Ascending aorta (tissue), 2 donors: ENCODE measurements at regions not wholly inside any gene's neighbourhood (a gene's known extent, or its start where the extent isn't known, plus 50 kb on each side); places are given as distances from the start of the nearest gene placed in this dataset.

Experiments
- DNase-seq, 2 donors: peaks; one replicate each; pipeline ENCODE4 v3.0.0-alpha.2; 2019; ENCODE audit warnings: low spot score in 2 of 2
- H3K27ac ChIP-seq, 2 donors: fragments of 200-600 bp; sonication (generic); one replicate each; pipeline ENCODE4 v1.5.1; 2016 to 2017; ENCODE audit warnings: mild to moderate bottlenecking in 1 of 2
- H3K27me3 ChIP-seq: fragments of 200-600 bp; sonication (generic); one replicate; pipeline ENCODE4 v1.5.1; 2017
- H3K36me3 ChIP-seq, 2 donors: fragments of 200-600 bp; sonication (generic); one replicate each; pipeline ENCODE4 v1.5.1; 2016
- H3K4me1 ChIP-seq, 2 donors: fragments of 200-600 bp; sonication (generic); one replicate each; pipeline ENCODE4 v1.5.1; 2016 to 2017; ENCODE audit warnings: mild to moderate bottlenecking in 1 of 2
- H3K4me3 ChIP-seq, 2 donors: fragments of 200-600 bp; sonication (generic); one replicate each; pipeline ENCODE4 v1.5.1; 2016 to 2017; ENCODE audit warnings: mild to moderate bottlenecking in 1 of 2
- H3K9me3 ChIP-seq, 2 donors: fragments of 200-600 bp; sonication (generic); one replicate each; pipeline ENCODE4 v1.5.1; 2016
- CTCF ChIP-seq, 3 experiments: fragments of 200-600 bp in 2 of 3; fragments of 450-650 bp in 1 of 3; sonication (generic) in 2 of 3; IDR thresholded peaks; one replicate each; pipeline ENCODE4 v1.5.1; 2016 to 2019; ENCODE audit warnings: antibody characterized with exemption in 3 of 3, mild to moderate bottlenecking in 1 of 3, moderate library complexity in 1 of 3
- intact Hi-C: fragments of 100-400 bp; cut with DNase I; formaldehyde crosslinking; loops from one replicate; pipeline ENCODE4 v1.15.1; 2023

GRCh38 chr4:10354225-10354624 lies 103.0 kb downstream of the ZNF518B start:
- no peak for DNase-seq
- Histone ChIP-seq H3K27ac (no peak overlapping the region), H3K27me3 (no peaks in the 10 kb centered on the region), H3K9me3 (no peaks in the 10 kb centered on the region), H3K4me1 (no peaks in the 10 kb centered on the region), H3K4me3 (no peak overlapping the region), H3K36me3 (no peaks in the 10 kb centered on the region)
- TF ChIP-seq CTCF (IDR thresholded peaks at IDR 0.05), result no peak
- intact Hi-C loops, result no loop called here

DNA sequence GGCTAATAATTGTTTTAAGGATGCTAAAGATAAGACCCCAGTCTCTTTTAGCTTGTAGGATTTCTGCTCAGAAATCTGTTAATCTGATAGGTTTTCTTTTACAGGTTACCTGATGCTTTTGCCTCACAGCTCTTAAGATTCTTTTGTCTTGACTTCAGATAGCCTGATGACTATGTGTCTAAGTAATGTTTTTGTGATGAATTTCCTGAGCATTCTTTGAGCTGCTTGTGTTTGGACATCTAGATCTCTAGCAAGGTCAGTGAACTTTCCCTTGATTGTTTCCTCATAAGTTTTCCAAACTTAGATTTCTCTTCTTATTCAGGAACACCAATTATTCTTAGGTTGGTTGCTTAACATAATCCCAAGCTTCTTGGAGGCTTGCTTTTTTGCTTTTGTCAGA lies 104.1 kb downstream of the ZNF518B start:
- H3K9me3 ChIP-seq, result no peaks in the 10 kb centered on the region
- no peaks in the 10 kb centered on the region for H3K36me3 ChIP-seq
- H3K4me1 ChIP-seq, result no peaks in the 10 kb centered on the region
- no peak for TF ChIP-seq CTCF (IDR thresholded peaks at IDR 0.05)
- H3K4me3 ChIP-seq, result no peak overlapping the region
- no peak overlapping the region for H3K27ac ChIP-seq
- intact Hi-C loops, result no loop called here
- no peak for DNase-seq
- H3K27me3 ChIP-seq, result no peaks in the 10 kb centered on the region

DNA sequence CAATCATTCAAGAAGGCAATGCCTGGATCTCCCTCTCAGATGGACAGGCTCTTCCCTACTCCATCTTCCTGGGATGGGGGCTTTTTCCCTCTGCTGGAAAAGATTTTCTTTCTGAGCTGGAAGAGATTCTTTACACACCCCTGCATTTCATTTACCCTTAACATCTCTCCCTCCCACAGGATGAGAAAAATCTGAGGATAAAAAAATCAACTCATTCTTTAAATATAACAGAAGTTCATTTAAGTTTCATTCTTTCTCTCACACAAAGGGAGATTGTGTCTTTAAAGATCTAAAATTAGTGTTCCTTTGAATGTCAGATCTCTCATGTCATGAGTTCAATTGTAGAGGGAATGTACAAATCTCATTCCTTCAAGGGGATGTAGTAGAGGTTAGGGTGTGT lies 109.0 kb downstream of the ZNF518B start:
- no peak for TF ChIP-seq CTCF (IDR thresholded peaks at IDR 0.05)
- intact Hi-C loops, result no loop called here

DNA sequence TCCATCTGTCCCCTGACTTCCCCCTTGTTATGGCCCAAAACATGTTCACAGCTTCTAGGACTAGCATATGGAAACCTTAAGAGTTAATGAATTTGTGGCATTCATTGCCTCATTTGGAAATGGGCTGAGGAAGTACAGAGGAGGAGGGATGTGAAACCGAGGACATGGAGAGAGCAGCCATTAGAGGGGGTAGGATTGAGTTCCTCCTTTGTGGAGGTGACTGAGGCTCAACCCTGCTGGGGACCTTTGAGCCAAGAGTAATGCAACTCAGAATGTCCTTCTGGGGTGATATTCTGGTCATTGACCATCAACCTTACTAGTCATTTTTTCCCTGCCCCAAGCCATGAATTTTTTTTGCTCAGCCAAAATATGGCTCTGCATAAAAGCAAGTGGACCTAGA lies 109.4 kb downstream of the ZNF518B start:
- DNase-seq, result no peak
- H3K4me3 ChIP-seq, result no peak overlapping the region
- intact Hi-C loops, result no loop called here
- TF ChIP-seq CTCF (IDR thresholded peaks at IDR 0.05), result no peak
- H3K9me3 ChIP-seq, result no peaks in the 10 kb centered on the region
- no peaks in the 10 kb centered on the region for H3K36me3 ChIP-seq
- H3K27ac ChIP-seq, result no peak overlapping the region
- no peaks in the 10 kb centered on the region for H3K4me1 ChIP-seq
- H3K27me3 ChIP-seq, result no peaks in the 10 kb centered on the region

More for the DNA sequence above, 109.0 kb downstream of the ZNF518B start:
- Histone ChIP-seq H3K9me3 (no peaks in the 10 kb centered on the region), H3K27ac (no peak overlapping the region), H3K4me3 (no peak overlapping the region), H3K4me1 (no peaks in the 10 kb centered on the region), H3K27me3 (no peaks in the 10 kb centered on the region), H3K36me3 (no peaks in the 10 kb centered on the region)
- DNase-seq, result no peak

DNA sequence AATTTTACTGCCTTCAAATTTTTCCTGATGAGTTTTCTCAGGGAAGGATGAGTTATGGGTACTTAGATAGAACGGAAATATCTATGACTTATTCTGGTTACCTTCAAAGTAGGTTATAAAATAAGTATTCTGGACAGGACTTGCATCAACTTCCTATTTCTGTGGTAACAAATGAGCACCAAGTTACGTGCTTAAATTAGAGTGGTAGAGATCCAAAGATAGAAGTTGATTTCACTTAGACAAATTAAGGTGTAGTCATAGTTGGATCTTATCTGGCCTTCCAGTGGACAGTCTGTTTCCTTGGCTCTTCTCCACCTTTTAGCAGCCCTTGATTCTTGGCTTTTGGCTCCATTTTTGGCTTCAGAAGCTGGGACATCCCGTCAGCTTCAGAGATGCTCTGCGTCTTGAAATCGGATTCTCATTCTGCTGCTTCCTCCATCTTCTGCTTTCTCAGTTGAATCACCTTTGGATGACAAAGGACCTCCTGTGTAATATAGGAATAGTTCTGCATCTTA lies 109.9 kb downstream of the ZNF518B start:
- no peak overlapping the region for H3K4me3 ChIP-seq
- intact Hi-C loops, result no loop called here
- no peaks in the 10 kb centered on the region for H3K9me3 ChIP-seq
- DNase-seq, result no peak
- no peaks in the 10 kb centered on the region for H3K27me3 ChIP-seq
- H3K27ac ChIP-seq, result no peak overlapping the region
- no peaks in the 10 kb centered on the region for H3K36me3 ChIP-seq
- no peaks in the 10 kb centered on the region for H3K4me1 ChIP-seq
- no peak for TF ChIP-seq CTCF (IDR thresholded peaks at IDR 0.05)

DNA sequence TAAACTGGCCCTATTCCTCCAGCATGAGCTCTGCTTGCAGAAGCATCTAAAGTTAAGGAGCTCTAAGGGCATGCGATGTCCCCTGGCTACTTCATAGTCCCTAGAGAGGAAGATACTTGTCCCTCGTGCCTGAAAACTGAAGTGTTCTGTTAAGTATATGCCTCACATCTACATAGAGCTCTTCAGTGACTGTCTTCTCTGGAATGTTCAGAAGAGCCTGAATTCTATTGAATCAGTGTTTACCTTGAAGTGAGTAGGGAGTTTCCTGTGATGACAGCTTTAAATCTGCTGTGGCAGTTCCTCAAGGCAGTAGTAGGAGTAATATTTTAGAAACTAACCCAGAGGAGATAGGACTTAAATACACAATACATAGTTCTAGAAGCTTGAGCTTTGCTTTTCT lies 111.2 kb downstream of the ZNF518B start:
- H3K27me3 ChIP-seq, result no peaks in the 10 kb centered on the region
- H3K4me1 ChIP-seq, result no peaks in the 10 kb centered on the region
- H3K4me3 ChIP-seq, result no peak overlapping the region
- H3K27ac ChIP-seq, result no peak overlapping the region
- no peaks in the 10 kb centered on the region for H3K36me3 ChIP-seq
- no peaks in the 10 kb centered on the region for H3K9me3 ChIP-seq
- TF ChIP-seq CTCF (IDR thresholded peaks at IDR 0.05), result no peak
- DNase-seq, result no peak
- intact Hi-C loops, result no loop called here
